Stimulated activated CD4-positive, alpha-beta T cell treated with anti-CD3 and anti-CD28 coated beads, TNF-alpha, amount 100 ng/mL, for 1 hour (primary cell): ENCODE measurements at regions not wholly inside any gene's neighbourhood (a gene's known extent, or its start where the extent isn't known, plus 50 kb on each side); places are given as distances from the start of the nearest gene placed in this dataset.

Experiments used
- DNase-seq, 3 donors: peaks; one replicate each; pipeline ENCODE4 v3.0.0-alpha.2; 2020; ENCODE audit warnings: low read depth in 3 of 3, low spot score in 1 of 3

DNA sequence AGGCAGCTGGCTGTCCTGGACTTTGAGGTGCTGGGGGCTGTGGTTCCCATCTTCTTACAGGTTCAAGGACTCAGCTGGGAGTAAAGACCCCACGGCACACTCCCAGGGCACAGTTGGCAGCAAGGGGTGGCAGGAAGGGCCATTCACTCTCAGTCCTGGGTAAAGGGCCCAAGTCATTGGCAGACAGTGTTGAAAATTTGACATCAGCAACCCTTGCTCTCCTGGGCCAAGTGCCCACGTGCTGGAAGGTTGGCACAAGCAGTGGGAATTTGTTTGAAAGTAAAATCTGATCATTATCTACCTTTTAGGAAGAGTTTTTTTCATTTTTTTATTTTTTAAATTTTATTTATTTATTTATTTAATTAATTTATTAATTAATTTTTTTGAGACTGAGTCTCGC is 241.6 kb upstream of the MKI67 start:
- DNase-seq: no peak

DNA sequence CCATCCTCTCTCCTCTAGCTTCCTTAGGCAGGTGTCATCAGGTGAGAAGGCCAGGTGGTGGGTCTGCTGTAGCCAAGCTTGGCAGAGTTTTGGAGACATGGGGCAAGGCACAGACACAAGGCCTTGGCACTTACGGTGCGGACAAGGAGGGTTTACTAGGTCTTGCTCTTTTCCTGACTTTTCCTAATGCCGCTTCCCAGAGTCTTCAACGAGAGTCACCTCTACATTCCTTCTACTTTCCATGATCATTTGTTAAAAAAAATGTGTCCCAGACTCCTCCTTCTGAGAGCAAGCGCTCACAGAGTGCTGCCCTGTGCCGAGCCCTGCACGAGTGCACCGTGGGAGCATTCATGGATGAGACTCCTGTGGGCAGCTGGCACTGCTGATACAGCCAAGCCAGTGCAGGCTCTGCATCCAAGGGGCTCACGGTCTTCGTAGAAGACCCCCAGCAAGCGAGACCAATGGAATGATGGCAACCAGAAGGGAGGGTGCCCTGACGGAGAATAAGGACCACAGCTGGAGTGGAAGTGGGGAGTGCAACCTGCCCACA is 243.0 kb upstream of the MKI67 start:
- DNase-seq: no peak

DNA sequence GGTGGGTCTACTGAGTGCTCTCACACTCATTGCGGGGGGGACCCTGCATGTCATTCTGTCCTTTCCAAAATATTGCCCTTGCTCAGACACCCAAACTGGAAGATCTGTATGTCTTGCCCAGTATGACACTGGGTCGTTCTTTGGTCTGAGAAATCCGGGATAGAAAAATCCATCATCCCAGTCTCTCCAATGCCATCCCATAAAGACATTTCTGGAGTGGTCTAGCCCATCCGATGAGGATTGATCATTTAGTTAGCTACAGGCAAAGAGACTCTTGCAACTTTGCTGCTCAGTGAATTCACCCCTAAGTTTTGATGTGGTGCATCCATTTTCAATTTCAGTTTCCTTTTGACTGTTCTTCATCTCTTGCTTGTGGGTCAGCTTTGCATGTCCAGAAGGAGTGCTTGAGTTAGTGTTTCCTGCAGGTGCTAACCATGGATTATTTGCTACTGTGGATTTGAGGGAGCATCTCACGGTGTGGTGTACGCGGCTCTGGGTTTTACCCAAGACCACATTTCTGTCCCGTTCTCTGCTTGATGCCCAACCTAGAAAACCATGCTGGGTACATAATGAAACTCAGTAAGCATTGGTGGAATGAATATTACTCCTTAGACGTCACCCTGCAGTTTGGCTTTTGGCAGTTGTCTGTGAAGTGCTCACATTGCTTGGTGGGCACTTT is 247.0 kb upstream of the MKI67 start:
- no peak for DNase-seq

DNA sequence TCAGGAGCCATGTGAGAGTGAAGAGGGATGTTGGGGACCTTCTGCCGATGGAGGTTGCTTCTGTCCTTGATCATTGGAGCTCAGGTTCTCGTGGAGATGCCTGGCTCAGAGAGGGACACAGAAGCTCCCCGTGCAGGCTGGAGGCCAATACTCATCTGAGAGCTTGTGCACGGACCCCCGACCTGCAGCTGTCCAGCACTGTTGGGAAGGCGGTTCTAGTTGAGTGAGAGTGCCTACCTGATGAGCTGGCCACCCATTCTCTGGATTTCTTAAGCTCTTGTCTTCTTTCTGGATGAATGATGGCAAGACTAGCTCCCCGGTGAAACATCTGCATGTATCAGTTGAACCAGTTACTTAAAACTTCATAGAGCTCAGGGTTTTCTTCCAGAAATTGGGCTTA is 247.6 kb upstream of the MKI67 start:
- no peak for DNase-seq

DNA sequence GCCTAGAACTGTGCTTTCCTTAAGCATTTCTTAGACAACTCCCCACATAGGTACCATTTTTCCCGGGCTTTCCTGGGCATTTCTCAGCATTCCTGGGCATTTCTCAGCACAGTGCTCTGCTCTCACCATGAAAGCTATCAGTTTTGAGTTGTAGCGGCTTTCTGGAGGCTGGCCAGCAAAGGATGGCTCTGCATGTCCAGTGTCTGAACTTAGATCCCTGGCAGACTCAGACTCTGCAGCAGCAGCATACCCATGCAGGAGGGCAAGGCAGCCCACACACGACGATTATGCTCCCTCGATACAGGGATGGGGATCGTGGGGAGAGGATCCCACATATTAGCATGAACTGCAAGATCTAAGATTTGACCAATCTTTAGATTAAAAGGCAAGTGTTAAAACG is 248.9 kb upstream of the MKI67 start:
- DNase-seq: no peak

DNA sequence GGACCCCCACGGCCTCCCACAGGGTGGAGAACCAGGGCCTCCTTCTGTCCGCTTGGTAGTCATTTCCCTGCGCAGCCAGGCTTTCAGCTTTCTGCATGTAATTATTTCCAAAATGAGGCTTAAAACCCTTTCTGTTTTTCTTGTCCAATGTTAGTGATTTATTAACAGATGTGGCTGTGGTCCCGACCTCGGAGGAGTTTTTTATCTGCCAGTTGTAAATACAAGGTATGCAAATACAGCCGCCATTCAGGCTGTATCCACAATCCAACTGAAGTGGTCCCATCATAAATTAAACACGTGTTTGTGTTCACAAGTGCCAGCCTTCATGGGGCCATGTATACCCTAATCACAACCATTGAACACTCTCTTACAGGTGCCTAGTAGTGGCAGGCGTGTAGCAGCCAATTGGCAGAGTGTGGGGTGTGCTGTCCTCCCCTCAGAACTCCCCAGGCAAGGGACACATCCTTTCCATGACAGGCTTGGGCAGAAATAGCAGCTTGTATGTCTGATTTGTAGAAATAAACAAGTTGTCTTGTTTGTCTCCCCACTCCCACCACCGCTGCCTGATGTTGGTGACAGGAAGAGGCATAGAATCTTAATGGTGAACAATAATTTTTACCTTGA is 251.3 kb upstream of the MKI67 start:
- no peak for DNase-seq

DNA sequence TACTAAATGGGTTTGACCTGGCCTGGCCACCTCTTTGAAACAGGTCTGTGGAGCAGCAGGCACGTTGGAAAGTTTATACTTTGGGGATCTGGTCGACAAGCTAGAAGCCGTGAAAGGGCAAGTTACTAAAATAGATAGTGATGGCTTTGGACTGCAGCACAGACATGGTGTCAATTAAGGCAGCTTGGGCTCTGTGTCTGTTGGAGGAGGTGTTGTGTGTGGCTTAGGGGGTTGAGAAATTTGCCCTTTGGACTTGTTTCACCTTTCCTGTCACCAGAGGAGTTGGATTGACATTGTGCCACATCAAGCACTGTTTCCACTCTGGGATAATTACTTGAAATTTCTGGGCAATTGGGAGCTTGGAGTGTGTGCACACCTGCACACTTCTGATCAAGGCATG is 251.8 kb upstream of the MKI67 start:
- DNase-seq: no peak

DNA sequence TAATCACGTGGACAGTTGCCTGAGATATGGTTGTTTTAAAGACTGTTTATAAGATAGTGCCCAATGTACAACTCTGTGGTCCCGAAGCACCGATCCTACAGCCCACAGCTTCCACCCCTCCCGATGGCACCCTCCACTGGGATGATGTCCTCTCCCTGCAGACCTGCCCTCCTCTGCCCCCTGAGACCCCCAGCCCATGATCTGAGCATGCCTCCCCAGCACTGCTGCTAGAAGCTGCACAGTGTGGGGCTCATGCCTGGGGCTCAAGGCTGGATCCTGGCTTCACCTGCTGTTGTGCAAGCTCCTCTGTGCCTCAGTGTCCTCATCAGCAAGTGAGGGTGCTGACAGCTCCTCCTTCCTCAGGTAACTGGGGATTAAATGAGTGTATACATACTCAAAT is 254.7 kb upstream of the MKI67 start:
- no peak for DNase-seq

DNA sequence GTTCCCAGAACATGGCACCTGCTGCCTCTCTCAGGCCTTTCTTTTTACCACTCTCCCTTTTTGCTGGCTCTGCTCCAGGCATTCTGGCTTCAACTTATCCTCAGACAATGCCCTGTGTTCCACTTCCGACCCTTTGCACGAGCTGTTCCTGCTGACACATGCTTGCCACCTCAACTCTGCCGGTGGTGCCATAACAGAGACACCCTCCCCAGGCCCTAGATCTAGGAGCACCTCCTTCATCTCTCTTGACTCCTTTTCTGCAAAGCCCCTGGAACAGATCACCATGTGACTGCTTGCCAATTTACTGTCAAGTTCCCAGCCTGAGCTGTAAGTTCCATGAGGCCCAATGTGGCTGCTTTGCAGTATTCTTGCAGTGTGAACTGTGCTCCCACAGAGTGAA is 256.0 kb upstream of the MKI67 start:
- no peak for DNase-seq

DNA sequence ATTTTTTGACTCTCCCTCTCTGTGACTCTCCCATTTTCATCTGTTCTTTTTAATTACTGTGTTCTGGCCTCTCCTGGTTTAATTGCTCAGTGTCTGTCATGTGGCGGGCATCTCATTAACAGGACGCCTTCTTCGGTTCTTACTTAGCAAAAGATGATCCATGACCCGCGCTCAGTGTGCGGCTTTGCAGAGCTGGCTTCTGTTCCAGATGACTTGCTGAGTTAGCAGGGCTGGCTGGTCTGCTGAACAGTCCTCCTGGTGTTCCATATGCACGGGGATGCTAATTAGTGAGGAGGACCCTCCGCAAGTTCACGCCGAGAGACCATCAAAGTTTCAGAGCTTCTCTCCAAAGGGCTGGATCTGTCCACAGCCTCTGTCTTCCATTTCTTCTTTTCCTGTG is 258.6 kb upstream of the MKI67 start:
- no peak for DNase-seq

DNA sequence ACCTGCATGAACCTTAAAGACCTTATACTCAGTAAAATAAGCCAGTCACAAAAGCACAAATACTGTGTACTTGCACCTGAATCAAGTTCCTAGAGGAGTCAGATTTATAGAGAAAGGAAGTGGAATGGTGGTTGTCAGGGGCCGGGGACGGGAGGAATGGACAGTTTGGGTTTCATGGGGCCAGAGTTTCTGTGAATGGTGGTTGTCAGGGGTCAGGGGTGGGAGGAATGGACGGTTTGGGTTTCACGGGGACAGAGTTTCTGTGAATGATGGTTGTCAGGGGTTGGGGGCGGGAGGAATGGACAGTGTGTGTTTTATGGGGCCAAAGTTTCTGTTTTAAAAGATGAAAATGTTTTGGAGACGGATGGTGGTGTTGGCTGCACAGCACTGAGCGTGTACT is 260.0 kb upstream of the MKI67 start:
- no peak for DNase-seq

DNA sequence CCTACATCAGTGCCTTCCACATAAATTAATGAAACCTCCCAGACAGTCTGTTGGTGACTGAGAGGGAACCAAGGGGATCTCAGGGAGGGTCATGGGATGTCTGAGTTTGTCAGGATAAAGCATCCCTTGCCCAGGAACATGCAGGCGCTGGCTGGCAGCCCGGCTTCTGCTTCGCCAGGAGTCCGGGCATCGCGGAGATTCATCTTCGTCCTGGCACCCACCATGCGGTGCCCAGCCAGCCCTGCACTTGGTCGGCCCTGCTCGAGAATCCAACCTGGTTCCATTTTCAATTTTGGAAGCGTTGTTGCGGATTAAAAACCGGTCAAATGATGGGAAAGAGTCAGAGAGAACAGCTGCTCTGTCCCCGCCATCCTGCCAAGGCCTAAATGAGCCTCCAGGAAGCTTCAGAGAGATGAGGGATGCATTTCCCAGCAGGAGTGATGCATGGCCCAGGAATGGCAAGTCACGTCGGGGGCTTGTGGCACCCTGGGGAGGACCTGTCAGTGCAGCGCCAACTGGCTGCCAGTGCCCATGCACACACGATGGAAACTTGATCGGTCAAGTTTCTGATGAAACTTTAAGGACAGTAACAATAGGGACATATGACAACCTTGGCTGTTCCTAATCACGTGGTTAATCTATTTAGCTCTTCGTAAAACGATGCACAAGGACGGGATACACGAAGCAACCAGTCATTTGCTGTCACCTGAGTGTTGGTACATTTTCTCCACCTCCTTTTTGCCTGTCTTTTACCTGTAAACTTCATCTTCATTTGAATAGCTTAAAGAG is 260.8 kb upstream of the MKI67 start:
- DNase-seq: no peak

DNA sequence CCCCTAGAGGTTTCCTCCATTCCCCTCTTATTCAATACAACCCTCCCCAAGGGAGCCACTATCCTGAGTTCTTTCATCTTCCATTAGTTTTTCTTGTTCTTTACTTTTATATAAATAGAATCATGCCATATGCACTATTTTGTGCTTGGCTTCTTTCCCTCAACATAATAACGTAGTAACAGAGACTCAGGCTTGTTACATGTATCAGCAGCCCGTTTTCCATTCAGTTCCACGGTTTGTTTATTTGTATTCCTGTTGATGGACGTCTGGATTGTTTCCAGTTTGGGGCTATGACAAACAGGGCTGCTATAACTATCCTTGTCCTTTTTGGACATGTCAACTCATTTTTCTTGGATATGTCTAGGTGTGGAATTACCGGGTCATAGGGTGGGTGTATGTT is 264.4 kb upstream of the MKI67 start:
- no peak for DNase-seq

DNA sequence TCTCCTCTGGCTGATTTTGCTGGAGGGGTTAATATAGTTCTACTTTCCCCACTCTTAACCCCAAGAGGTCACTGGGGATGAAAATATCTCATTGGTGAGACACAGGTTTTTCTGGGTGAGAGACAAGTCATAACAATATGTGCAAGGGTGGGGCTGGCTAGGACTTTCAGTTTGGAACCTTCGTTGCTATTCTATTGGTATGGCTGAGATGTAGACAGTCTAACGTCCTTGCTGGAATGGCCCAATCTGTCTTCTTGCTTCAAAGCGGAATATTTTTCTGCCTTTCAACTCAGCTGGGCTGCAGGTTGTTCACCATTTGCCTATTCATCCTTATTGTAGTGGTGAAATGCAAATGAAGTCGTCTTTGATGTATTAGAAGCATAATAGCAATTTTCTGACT is 267.3 kb upstream of the MKI67 start:
- no peak for DNase-seq

DNA sequence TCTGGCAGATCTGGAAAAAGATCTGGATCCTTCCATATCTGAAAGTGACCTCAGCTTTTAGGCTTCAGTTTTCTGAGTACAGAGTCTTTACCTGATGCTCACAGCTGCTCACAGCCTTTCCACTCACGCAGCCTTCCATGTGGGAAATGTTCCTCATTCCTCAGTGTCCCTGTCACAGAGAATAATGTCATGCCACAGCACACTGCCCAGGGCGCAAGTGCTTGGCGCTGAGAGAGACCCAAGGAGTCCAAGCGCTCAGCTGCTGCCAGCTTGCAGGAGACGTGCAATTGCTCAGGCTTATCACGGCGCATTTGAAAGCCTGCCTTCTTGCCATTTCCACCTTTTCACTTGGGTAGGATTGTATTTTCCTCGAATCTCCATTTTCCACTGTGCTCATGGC is 271.9 kb upstream of the MKI67 start:
- no peak for DNase-seq

DNA sequence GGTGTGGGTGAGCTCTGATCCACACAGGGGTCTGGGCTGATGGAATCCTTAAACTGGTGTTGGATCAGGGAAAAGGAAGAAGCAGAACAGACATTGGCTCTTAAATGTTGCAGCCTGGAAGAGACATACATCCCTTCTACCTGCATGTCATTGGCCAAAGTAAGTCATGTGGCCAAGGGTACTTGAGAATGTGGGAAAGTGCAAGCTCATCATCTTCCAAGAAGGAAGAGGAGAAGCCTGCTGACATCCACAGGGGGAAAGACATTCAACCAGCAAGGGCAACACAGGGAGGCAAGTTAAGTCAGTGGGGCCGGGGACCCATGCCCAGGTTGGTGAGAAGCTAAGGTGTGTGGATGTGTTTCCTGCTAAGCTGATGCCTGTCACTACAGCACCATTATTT is 272.8 kb upstream of the MKI67 start:
- no peak for DNase-seq

DNA sequence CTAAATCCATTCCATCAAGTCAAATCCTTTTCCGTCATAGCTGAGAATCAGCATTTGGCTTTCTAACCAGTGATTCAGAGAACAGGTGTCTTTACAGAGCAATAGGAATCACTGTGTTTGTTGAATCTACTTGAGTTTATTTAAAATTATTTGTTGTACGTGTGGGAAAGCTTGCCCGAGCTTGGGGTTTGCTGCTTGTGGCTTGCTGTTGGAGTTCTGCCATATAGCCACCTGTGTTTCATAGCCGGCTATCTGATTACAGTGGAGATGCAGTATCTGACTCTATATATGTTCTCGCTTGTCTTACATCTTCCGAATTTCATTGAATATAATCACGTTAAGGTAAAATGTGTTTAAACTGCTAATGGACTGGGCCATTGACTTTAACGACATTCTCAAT is 274.3 kb upstream of the MKI67 start:
- DNase-seq: no peak

DNA sequence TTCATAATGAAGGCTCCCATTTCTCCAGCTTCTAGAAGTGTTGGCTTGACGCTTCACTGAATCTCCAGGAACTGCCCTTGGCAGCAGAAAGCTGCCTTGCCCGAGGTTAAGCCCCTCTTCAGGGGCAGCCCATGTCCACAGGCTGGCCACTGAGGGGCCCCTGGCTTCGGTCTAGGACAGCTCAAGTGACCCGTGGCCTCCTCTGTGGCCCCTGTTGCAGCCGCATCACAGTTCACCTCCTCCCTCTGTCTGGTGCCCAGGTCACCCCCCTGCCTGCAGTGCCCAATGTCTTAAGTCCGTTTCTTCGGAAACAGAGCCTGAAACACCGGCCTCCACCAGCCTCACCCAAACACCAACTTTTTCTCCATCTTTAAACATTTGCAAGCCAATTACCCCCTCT is 279.2 kb upstream of the MKI67 start:
- no peak for DNase-seq

DNA sequence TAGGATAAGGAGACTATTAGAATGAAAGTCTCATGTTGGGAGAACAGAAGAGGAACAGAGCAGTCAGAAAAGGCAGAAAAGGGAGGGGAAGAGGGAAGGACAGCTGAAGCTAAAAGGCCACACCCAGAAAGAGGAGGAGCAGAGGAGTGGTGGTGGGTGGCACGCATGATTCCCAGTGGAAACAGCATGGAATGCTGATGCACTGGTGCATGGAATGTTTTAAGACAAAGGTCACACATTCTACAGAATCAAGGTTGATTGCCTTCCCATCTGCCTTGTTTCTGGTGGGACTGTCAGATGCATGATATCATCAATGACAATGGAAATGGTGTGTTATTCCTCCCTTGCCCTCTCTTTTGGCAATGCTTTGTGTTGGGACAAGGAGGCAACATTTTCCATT is 285.4 kb upstream of the MKI67 start:
- DNase-seq: no peak

DNA sequence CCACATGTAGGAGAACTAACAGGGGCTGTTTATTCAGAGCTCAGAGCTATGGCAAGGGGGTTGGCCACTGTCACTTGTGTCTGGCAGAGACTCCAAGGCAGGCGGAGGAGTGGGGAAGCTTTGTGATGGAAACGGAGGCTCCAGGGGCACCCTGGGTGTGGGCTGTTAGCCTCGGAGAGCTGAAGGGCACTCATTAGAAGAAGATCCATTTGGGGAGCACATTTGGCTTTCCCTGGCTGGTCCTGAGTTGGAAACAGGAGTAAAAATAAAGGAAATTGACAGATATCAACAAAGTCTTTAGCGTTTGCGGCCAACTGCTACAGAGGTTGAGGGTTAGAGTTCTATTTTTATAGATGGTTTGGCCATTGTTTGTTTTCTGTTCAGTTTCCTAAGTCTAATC is 288.3 kb upstream of the MKI67 start:
- DNase-seq: no peak

DNA sequence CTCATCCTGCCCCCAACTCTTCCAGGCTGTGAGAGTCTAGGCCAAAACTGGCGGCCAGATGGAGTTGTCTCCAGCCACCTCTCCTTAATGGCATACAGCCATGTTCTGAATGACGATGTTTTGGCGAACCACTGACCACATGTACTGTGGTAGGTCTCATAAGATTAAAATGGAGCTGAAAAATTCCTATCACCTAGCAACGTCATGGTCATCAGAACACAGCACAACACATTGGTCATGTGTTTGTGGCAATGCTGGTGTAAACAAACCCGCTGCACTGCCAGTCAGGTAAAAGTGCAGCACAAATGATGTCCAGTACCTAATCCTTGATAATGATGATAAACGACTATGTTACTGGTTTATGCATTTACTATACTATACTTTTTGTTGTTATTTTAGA is 290.0 kb upstream of the MKI67 start:
- no peak for DNase-seq

DNA sequence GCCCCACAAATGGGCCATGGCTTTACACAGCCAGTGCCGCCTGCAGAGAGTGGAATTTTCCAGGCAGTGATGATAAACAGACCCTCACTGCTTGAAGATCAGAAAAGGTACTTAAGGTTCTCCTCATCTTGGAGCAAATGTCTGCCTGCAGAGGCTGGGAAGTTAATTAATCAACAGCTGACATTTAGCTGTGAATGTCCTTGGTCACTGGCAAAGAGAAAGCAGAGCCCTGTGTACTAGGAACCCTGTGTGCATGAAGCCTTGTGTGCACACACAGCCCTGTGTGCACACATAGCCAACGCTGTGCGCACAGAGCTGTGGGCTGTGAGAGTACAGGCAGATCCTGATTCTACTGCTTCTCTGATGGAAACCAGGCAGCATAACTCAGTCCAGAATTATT is 291.6 kb upstream of the MKI67 start:
- DNase-seq: no peak
